HepG2 (cell line): ENCODE measurements at regions not wholly inside any gene's neighbourhood (a gene's known extent, or its start where the extent isn't known, plus 50 kb on each side); places are given as distances from the start of the nearest gene placed in this dataset.

Experiments used
- ATAC-seq: fragments of 200-7000 bp; cut with Tn5 transposase; 3 replicates; pipeline ENCODE4 v1.9.1; 2020; ENCODE audit warnings: mild to moderate bottlenecking, moderate library complexity
- BruUV-seq: library from RNA; stranded (reverse); fragments of 400-500 nt; replicated peaks from 2 replicates; lab custom pipeline; 2021; lab: Mats Ljungman, UMichigan
- CTCF ChIA-PET: fragments of 300-600 bp; formaldehyde crosslinking; extraction: SDS; loops from one replicate; lab custom pipeline; 2021; ENCODE audit warnings: low total read pairs, inconsistent platforms, low intra/inter-chr PET ratio; lab: Yijun Ruan, JAX
- POLR2A ChIA-PET: fragments of 350-600 bp; sonication (Branson Sonifier 250); formaldehyde crosslinking; loops from one replicate; lab custom pipeline; 2020; ENCODE audit warnings: antibody characterized with exemption, inconsistent platforms; lab: Yijun Ruan, JAX
- DNase-seq: peaks from one replicate; pipeline ENCODE4 v3.0.0-alpha.2; 2015; ENCODE audit warnings: low spot score
- FAIRE-seq: peaks from 3 replicates; lab custom pipeline; 2011; peaks lifted over from hg19 to GRCh38; lab: Jason Lieb, UNC
- H2AFZ ChIP-seq: one replicate; pipeline ENCODE4 v1.6.1; 2011; ENCODE audit warnings: low read length, inconsistent platforms
- H3K27ac ChIP-seq: fragments of 300-600 bp; 3 replicates; pipeline ENCODE4 v1.8.0; 2011; ENCODE audit warnings: mixed run types, mild to moderate bottlenecking, mixed read lengths, low read length, inconsistent platforms; ENCODE audit not compliant: insufficient read depth; ENCODE audit errors: extremely low read length
- H3K27me3 ChIP-seq, 2 experiments: fragments of 200-600 bp in 1 of 2; 2 replicates in 1 of 2; 3 replicates in 1 of 2; pipeline versions ENCODE4 v1.6.0 to v1.8.0; 2011; ENCODE audit warnings: low read length in 2 of 2, mild to moderate bottlenecking in 2 of 2, moderate library complexity in 2 of 2, inconsistent platforms in 1 of 2; ENCODE audit not compliant: insufficient read depth in 2 of 2, control insufficient read depth in 1 of 2
- H3K36me3 ChIP-seq, 2 experiments: fragments of 200-600 bp in 1 of 2; replicated peaks in 1 of 2; 2 replicates in 1 of 2; 3 replicates in 1 of 2; pipeline versions ENCODE4 v1.5.1 to v1.8.0; 2011; ENCODE audit warnings: low read length in 2 of 2, inconsistent platforms in 1 of 2; ENCODE audit not compliant: insufficient read depth in 2 of 2, control insufficient read depth in 1 of 2
- H3K4me1 ChIP-seq: 2 replicates; pipeline ENCODE4 v1.5.1; 2012; ENCODE audit warnings: low read length, inconsistent platforms; ENCODE audit not compliant: insufficient read depth
- H3K4me2 ChIP-seq: 2 replicates; pipeline ENCODE4 v1.6.0; 2011; ENCODE audit warnings: low read depth, low read length, inconsistent platforms
- H3K4me3 ChIP-seq, 3 experiments: fragments of 200-600 bp in 1 of 3; sonication (generic), shearing (Covaris generic) in 1 of 3; replicated peaks in 1 of 3; 2 replicates each; pipeline ENCODE4 v1.5.1; 2011 to 2016; ENCODE audit warnings: low read length in 3 of 3, inconsistent platforms in 2 of 3, low read depth in 2 of 3, mild to moderate bottlenecking in 2 of 3, control low read depth in 1 of 3, mixed read lengths in 1 of 3; ENCODE audit not compliant: insufficient read depth in 1 of 3
- H3K79me2 ChIP-seq: one replicate; pipeline ENCODE4 v1.6.1; 2011; ENCODE audit warnings: low read length, inconsistent platforms; ENCODE audit not compliant: insufficient read depth
- H3K9ac ChIP-seq: 2 replicates; pipeline ENCODE4 v1.6.0; 2011; ENCODE audit warnings: mild to moderate bottlenecking, low read depth, low read length, inconsistent platforms; ENCODE audit not compliant: insufficient read depth
- H3K9me3 ChIP-seq: 2 replicates; pipeline ENCODE4 v1.5.1; 2012; ENCODE audit warnings: mild to moderate bottlenecking, low read length
- H4K20me1 ChIP-seq: 2 replicates; pipeline ENCODE4 v1.6.0; 2011; ENCODE audit warnings: inconsistent platforms, mild to moderate bottlenecking, low read length, moderate library complexity; ENCODE audit not compliant: insufficient read depth
- KAT8 ChIP-seq: IDR thresholded peaks from 2 replicates; pipeline ENCODE4 v1.6.1; 2016; ENCODE audit warnings: missing genetic modification reagents, missing compliant biosample characterization
- PHF20 ChIP-seq: sonication (generic); formaldehyde crosslinking; IDR thresholded peaks from 2 replicates; pipeline ENCODE4 v1.5.0; 2020; ENCODE audit warnings: mild to moderate bottlenecking, missing genetic modification reagents
- SMARCE1 ChIP-seq: fragments of 450-650 bp; IDR thresholded peaks from 2 replicates; pipeline ENCODE4 v1.6.1; 2017; ENCODE audit warnings: borderline replicate concordance
- SP140L ChIP-seq: sonication (generic); formaldehyde crosslinking; IDR thresholded peaks from 2 replicates; pipeline ENCODE4 v1.4.0; 2020; ENCODE audit warnings: missing genetic modification reagents, borderline replicate concordance
- ZNF441 ChIP-seq: sonication (generic); formaldehyde crosslinking; IDR thresholded peaks from 2 replicates; pipeline ENCODE4 v1.7.0; 2021; ENCODE audit warnings: missing genetic modification reagents, borderline replicate concordance
- in situ Hi-C: cut with HindIII; loops from 2 replicates; pipeline ENCODE4 v1.10.0; 2017; ENCODE audit warnings: low pct_unique_long_range_greater_than_20kb; ENCODE audit not compliant: extremely low pct_ligation_motif_present
- intact Hi-C: fragments of 100-400 bp; cut with micrococcal nuclease; formaldehyde crosslinking; loops from one replicate; pipeline ENCODE4 v1.10.0; 2022; ENCODE audit not compliant: unreplicated experiment
- TF ChIP-seq, protein P1 (sequence below): sonication (generic); formaldehyde crosslinking; IDR thresholded peaks from 2 replicates; pipeline ENCODE4 v1.4.0; 2020; ENCODE audit warnings: missing genetic modification reagents
- TF ChIP-seq, protein P2 (sequence below): sonication (generic); formaldehyde crosslinking; IDR thresholded peaks from 2 replicates; pipeline ENCODE4 v1.5.0; 2020; ENCODE audit warnings: mild to moderate bottlenecking, missing genetic modification reagents
- TF ChIP-seq, protein P3 (sequence below): sonication (generic); formaldehyde crosslinking; IDR thresholded peaks from 2 replicates; pipeline ENCODE4 v1.4.0; 2020; ENCODE audit warnings: low read depth, mild to moderate bottlenecking, missing genetic modification reagents
- TF ChIP-seq, protein P4 (sequence below): sonication (generic); formaldehyde crosslinking; IDR thresholded peaks from 2 replicates; pipeline ENCODE4 v1.4.0; 2020; ENCODE audit warnings: missing genetic modification reagents
- TF ChIP-seq, protein P5 (sequence below): sonication (generic); formaldehyde crosslinking; conservative IDR thresholded peaks from 2 replicates; pipeline ENCODE4 v1.8.0; 2022; ENCODE audit warnings: missing genetic modification reagents
- TF ChIP-seq, protein P6 (sequence below): sonication (generic); formaldehyde crosslinking; IDR thresholded peaks from 2 replicates; pipeline ENCODE4 v1.4.0; 2020; ENCODE audit warnings: mild to moderate bottlenecking, missing genetic modification reagents
- TF ChIP-seq, protein P7 (sequence below), 2 experiments: sonication (generic) in 1 of 2; formaldehyde crosslinking in 1 of 2; IDR thresholded peaks; 2 replicates each; pipeline versions ENCODE4 v1.5.1 to v1.6.1; 2011 to 2020; ENCODE audit warnings: borderline replicate concordance in 1 of 2, low read depth in 1 of 2, low read length in 1 of 2, mild to moderate bottlenecking in 1 of 2, missing genetic modification reagents in 1 of 2, moderate library complexity in 1 of 2

DNA sequence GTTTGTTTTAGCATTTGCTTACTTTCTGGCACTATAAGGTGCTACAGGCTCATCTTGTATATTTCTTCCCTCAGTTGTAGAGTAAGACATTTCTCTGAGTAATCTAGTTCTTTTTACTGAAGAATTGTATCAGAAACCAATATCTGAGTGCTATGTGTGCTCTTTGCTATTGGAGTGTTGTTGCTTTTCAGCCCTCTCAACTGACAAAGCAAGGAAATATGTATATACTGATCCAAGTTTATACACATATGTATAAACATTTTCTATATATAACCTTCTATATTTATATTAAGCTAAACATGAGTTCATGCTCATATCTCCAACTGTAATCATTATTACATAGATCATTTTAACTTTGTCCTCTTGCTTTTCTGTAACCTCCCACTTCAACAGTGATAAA lies 405.7 kb downstream of the RFPL4B start:
- Histone ChIP-seq H3K4me3 (no peak overlapping the region), H3K27me3 (no peaks in the 10 kb centered on the region), H2AFZ (no peak overlapping the region), H4K20me1 (no peaks in the 10 kb centered on the region), H3K27ac (no peak overlapping the region), H3K36me3 (no peaks in the 10 kb centered on the region), H3K9ac (no peak overlapping the region), H3K4me1 (no peaks in the 10 kb centered on the region), H3K79me2 (no peaks in the 10 kb centered on the region), H3K4me2 (no peak overlapping the region), H3K9me3 (no peaks in the 10 kb centered on the region)
- in situ Hi-C loops = no loop called here
- FAIRE-seq = no peak
- intact Hi-C loops = no loop called here
- no peak for ATAC-seq
- TF ChIP-seq, protein P1, sequence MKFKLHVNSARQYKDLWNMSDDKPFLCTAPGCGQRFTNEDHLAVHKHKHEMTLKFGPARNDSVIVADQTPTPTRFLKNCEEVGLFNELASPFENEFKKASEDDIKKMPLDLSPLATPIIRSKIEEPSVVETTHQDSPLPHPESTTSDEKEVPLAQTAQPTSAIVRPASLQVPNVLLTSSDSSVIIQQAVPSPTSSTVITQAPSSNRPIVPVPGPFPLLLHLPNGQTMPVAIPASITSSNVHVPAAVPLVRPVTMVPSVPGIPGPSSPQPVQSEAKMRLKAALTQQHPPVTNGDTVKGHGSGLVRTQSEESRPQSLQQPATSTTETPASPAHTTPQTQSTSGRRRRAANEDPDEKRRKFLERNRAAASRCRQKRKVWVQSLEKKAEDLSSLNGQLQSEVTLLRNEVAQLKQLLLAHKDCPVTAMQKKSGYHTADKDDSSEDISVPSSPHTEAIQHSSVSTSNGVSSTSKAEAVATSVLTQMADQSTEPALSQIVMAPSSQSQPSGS (CRISPR knock-in tag) = no peak
- TF ChIP-seq, protein P2, sequence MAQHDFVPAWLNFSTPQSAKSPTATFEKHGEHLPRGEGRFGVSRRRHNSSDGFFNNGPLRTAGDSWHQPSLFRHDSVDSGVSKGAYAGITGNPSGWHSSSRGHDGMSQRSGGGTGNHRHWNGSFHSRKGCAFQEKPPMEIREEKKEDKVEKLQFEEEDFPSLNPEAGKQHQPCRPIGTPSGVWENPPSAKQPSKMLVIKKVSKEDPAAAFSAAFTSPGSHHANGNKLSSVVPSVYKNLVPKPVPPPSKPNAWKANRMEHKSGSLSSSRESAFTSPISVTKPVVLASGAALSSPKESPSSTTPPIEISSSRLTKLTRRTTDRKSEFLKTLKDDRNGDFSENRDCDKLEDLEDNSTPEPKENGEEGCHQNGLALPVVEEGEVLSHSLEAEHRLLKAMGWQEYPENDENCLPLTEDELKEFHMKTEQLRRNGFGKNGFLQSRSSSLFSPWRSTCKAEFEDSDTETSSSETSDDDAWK = no peak
- TF ChIP-seq, protein P3, sequence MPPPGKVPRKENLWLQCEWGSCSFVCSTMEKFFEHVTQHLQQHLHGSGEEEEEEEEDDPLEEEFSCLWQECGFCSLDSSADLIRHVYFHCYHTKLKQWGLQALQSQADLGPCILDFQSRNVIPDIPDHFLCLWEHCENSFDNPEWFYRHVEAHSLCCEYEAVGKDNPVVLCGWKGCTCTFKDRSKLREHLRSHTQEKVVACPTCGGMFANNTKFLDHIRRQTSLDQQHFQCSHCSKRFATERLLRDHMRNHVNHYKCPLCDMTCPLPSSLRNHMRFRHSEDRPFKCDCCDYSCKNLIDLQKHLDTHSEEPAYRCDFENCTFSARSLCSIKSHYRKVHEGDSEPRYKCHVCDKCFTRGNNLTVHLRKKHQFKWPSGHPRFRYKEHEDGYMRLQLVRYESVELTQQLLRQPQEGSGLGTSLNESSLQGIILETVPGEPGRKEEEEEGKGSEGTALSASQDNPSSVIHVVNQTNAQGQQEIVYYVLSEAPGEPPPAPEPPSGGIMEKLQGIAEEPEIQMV (CRISPR knock-in tag) = no peak
- TF ChIP-seq PHF20 (CRISPR knock-in tag) (no peak), KAT8 (CRISPR knock-in tag) (no peak), SP140L (CRISPR knock-in tag) (no peak), ZNF441 (CRISPR knock-in tag) (no peak), SMARCE1 (no peak)
- TF ChIP-seq, protein P4, sequence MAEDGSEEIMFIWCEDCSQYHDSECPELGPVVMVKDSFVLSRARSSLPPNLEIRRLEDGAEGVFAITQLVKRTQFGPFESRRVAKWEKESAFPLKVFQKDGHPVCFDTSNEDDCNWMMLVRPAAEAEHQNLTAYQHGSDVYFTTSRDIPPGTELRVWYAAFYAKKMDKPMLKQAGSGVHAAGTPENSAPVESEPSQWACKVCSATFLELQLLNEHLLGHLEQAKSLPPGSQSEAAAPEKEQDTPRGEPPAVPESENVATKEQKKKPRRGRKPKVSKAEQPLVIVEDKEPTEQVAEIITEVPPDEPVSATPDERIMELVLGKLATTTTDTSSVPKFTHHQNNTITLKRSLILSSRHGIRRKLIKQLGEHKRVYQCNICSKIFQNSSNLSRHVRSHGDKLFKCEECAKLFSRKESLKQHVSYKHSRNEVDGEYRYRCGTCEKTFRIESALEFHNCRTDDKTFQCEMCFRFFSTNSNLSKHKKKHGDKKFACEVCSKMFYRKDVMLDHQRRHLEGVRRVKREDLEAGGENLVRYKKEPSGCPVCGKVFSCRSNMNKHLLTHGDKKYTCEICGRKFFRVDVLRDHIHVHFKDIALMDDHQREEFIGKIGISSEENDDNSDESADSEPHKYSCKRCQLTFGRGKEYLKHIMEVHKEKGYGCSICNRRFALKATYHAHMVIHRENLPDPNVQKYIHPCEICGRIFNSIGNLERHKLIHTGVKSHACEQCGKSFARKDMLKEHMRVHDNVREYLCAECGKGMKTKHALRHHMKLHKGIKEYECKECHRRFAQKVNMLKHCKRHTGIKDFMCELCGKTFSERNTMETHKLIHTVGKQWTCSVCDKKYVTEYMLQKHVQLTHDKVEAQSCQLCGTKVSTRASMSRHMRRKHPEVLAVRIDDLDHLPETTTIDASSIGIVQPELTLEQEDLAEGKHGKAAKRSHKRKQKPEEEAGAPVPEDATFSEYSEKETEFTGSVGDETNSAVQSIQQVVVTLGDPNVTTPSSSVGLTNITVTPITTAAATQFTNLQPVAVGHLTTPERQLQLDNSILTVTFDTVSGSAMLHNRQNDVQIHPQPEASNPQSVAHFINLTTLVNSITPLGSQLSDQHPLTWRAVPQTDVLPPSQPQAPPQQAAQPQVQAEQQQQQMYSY (CRISPR knock-in tag) = no peak
- TF ChIP-seq, protein P5, sequence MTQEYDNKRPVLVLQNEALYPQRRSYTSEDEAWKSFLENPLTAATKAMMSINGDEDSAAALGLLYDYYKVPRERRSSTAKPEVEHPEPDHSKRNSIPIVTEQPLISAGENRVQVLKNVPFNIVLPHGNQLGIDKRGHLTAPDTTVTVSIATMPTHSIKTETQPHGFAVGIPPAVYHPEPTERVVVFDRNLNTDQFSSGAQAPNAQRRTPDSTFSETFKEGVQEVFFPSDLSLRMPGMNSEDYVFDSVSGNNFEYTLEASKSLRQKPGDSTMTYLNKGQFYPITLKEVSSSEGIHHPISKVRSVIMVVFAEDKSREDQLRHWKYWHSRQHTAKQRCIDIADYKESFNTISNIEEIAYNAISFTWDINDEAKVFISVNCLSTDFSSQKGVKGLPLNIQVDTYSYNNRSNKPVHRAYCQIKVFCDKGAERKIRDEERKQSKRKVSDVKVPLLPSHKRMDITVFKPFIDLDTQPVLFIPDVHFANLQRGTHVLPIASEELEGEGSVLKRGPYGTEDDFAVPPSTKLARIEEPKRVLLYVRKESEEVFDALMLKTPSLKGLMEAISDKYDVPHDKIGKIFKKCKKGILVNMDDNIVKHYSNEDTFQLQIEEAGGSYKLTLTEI (CRISPR knock-in tag) = no peak
- TF ChIP-seq, protein P6, sequence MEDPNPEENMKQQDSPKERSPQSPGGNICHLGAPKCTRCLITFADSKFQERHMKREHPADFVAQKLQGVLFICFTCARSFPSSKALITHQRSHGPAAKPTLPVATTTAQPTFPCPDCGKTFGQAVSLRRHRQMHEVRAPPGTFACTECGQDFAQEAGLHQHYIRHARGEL (CRISPR knock-in tag) = no peak
- TF ChIP-seq, protein P7, sequence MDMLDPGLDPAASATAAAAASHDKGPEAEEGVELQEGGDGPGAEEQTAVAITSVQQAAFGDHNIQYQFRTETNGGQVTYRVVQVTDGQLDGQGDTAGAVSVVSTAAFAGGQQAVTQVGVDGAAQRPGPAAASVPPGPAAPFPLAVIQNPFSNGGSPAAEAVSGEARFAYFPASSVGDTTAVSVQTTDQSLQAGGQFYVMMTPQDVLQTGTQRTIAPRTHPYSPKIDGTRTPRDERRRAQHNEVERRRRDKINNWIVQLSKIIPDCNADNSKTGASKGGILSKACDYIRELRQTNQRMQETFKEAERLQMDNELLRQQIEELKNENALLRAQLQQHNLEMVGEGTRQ (IDR thresholded peaks at IDR 0.05; ENCODE audit: low read depth, low read length) = no peak
- TF ChIP-seq, protein P7 (CRISPR knock-in tag; IDR thresholded peaks at IDR 0.05; ENCODE audit: borderline replicate concordance) = no peak
- BruUV-seq = no TSS peak
- DNase-seq = no peak
- POLR2A ChIA-PET = no interaction called here
- CTCF ChIA-PET = no interaction called here
